ENCODE measurements at regions not wholly inside any gene's neighbourhood (a gene's known extent, or its start where the extent isn't known, plus 50 kb on each side); places are given as distances from the start of the nearest gene placed in this dataset.

DNA sequence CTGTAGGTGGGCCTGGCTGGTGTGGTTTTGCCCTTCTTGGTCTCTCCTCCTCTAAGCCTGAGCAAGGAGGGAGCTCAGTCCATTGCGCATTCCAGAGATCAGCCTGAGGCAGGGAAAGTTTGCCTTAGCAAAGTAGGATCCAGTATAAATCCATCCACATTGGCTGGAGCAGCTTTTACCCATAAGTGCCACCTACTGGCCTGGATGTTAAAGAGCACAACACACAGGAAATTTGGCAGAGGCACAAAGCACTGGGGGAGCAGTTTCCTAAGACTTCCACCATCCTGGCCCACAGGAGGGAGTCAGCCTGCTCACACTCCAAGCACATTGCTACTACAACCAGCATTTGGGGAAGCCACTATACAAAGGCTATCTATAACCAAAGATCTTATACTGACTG, 1124.2 kb downstream of the SLITRK1 start:
- ChIA-PET POLR2A (no interaction called here), CTCF (interaction anchor here (1.1 kb wide), 1 partner anchor 277 kb away, joined by 3 read pairs; no protein-coding TSS in a partner anchor), SMC1A (ENCODE audit: uncharacterized antibody, unreplicated experiment) (no interaction called here), RAD21 (ENCODE audit: unreplicated experiment) (no interaction called here)
- intact Hi-C loops (cut with micrococcal nuclease; ENCODE audit: unreplicated experiment) (no loop called here), in situ Hi-C loops (cut with MboI) (no loop called here)
- Histone ChIP-seq H3K9me3 (replicated peaks; ENCODE audit: control insufficient read depth, insufficient read depth, low read length) (no peaks in the 10 kb centered on the region), H3K79me2 (ENCODE audit: control insufficient read depth, insufficient read depth, low read length) (no peaks in the 10 kb centered on the region), H3K36me3 (ENCODE audit: control insufficient read depth in 2 of 2, insufficient read depth in 2 of 2, low read length in 1 of 2) (no peaks in the 10 kb centered on the region), H2AFZ (ENCODE audit: control insufficient read depth, low read depth, low read length) (no peak overlapping the region), H3K4me3 (no peak overlapping the region), H3K27me3 (replicated peaks in 1 of 2; ENCODE audit: control insufficient read depth in 2 of 2, insufficient read depth in 2 of 2, low read length in 1 of 2) (no peaks in the 10 kb centered on the region), H3K4me1 (ENCODE audit: control insufficient read depth, insufficient read depth, low read length) (no peaks in the 10 kb centered on the region), H3K27ac (ENCODE audit: control insufficient read depth, insufficient read depth) (no peak overlapping the region), H3K4me2 (ENCODE audit: control insufficient read depth, insufficient read depth) (no peak overlapping the region), H4K20me1 (ENCODE audit: control insufficient read depth, insufficient read depth) (no peaks in the 10 kb centered on the region), H3K9ac (ENCODE audit: control insufficient read depth, insufficient read depth, low read length) (no peak overlapping the region)
- no peak for DNase-seq (ENCODE audit: low read depth, low spot score)
- TF ChIP-seq, protein P1, sequence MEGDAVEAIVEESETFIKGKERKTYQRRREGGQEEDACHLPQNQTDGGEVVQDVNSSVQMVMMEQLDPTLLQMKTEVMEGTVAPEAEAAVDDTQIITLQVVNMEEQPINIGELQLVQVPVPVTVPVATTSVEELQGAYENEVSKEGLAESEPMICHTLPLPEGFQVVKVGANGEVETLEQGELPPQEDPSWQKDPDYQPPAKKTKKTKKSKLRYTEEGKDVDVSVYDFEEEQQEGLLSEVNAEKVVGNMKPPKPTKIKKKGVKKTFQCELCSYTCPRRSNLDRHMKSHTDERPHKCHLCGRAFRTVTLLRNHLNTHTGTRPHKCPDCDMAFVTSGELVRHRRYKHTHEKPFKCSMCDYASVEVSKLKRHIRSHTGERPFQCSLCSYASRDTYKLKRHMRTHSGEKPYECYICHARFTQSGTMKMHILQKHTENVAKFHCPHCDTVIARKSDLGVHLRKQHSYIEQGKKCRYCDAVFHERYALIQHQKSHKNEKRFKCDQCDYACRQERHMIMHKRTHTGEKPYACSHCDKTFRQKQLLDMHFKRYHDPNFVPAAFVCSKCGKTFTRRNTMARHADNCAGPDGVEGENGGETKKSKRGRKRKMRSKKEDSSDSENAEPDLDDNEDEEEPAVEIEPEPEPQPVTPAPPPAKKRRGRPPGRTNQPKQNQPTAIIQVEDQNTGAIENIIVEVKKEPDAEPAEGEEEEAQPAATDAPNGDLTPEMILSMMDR (IDR thresholded peaks at IDR 0.05 in 2 of 3, conservative IDR thresholded peaks at IDR 0.05 in 1 of 3; ENCODE audit: control insufficient read depth in 2 of 3, extremely low read depth in 1 of 3, insufficient read depth in 1 of 3, low read depth in 3 of 3, low read length in 3 of 3): peak in 2 of 3 experiments; percentile 47 to 51; a peak in 3 of 6 replicates
- TF ChIP-seq SMC3 (IDR thresholded peaks at IDR 0.05; ENCODE audit: borderline replicate concordance, low read length): peak; percentile 23; the same call in 1 of the 2 replicates
- TF ChIP-seq GABPA (IDR thresholded peaks at IDR 0.05; ENCODE audit: low read depth): no peak
- no peak for FAIRE-seq
- no TSS peak for BruUV-seq (replicated peaks)
- 22% methylated on average over 1 of the region's 1 CpG for WGBS (ENCODE audit: insufficient coverage, insufficient replicate concordance, low lambda C conversion rate, missing lambda C conversion rate)
- peak; percentile 77 for ATAC-seq

DNA sequence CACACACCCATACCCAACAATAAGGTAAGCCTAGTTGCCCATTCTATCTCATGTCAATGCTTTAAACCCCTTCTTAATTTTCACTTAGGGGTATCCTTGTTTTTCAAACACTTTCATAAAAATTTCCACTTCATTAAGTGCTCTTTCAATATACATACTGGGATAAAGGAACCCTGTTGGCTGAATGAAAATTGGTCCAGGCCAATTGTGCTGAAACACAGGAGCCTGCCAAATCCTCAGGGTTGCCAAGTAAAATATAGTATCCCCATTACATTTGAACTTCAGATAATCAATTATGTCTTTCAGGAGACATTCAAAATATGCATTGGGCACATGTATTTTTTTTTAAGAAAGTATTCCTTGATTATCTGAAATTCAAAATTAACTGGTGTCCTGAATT, 1131.1 kb downstream of the SLITRK1 start:
- FAIRE-seq (no peak), ATAC-seq (no peak), DNase-seq (ENCODE audit: low read depth, low spot score) (no peak)
- no peaks in the 10 kb centered on the region for H3K79me2 ChIP-seq (ENCODE audit: control insufficient read depth, insufficient read depth, low read length)
- CTCF ChIA-PET: interaction anchor here (0.8 to 1.1 kb wide), 2 partner anchors 9 to 11 kb away, joined by 3 read pairs; no protein-coding TSS in a partner anchor
- intact Hi-C loops (cut with micrococcal nuclease; ENCODE audit: unreplicated experiment) (no loop called here), in situ Hi-C loops (cut with MboI) (no loop called here)
- no peaks in the 10 kb centered on the region for H3K4me1 ChIP-seq (ENCODE audit: control insufficient read depth, insufficient read depth, low read length)
- no TSS peak for BruUV-seq (replicated peaks)
- H3K4me3 ChIP-seq: no peak overlapping the region
- SMC1A ChIA-PET (ENCODE audit: uncharacterized antibody, unreplicated experiment): no interaction called here
- H3K9me3 ChIP-seq (replicated peaks; ENCODE audit: control insufficient read depth, insufficient read depth, low read length): no peaks in the 10 kb centered on the region
- no peak overlapping the region for H3K27ac ChIP-seq (ENCODE audit: control insufficient read depth, insufficient read depth)
- RAD21 ChIA-PET (ENCODE audit: unreplicated experiment): no interaction called here
- H3K9ac ChIP-seq (ENCODE audit: control insufficient read depth, insufficient read depth, low read length): no peak overlapping the region
- no peaks in the 10 kb centered on the region for H3K36me3 ChIP-seq (ENCODE audit: control insufficient read depth in 2 of 2, insufficient read depth in 2 of 2, low read length in 1 of 2)
- H3K4me2 ChIP-seq (ENCODE audit: control insufficient read depth, insufficient read depth): no peak overlapping the region
- no peak overlapping the region for H2AFZ ChIP-seq (ENCODE audit: control insufficient read depth, low read depth, low read length)
- POLR2A ChIA-PET: no interaction called here
- no peaks in the 10 kb centered on the region for H3K27me3 ChIP-seq (replicated peaks in 1 of 2; ENCODE audit: control insufficient read depth in 2 of 2, insufficient read depth in 2 of 2, low read length in 1 of 2)
- no peaks in the 10 kb centered on the region for H4K20me1 ChIP-seq (ENCODE audit: control insufficient read depth, insufficient read depth)
- TF ChIP-seq NFXL1 (IDR thresholded peaks at IDR 0.05; ENCODE audit: borderline replicate concordance): no peak
- no peak for TF ChIP-seq STAT3 (IDR thresholded peaks at IDR 0.05; ENCODE audit: low read depth, low read length)
- no peak for TF ChIP-seq IRF4 (IDR thresholded peaks at IDR 0.05; ENCODE audit: low read depth, low read length)
- TF ChIP-seq SMAD5 (IDR thresholded peaks at IDR 0.05; ENCODE audit: low read depth): no peak
- TF ChIP-seq, protein P2, sequence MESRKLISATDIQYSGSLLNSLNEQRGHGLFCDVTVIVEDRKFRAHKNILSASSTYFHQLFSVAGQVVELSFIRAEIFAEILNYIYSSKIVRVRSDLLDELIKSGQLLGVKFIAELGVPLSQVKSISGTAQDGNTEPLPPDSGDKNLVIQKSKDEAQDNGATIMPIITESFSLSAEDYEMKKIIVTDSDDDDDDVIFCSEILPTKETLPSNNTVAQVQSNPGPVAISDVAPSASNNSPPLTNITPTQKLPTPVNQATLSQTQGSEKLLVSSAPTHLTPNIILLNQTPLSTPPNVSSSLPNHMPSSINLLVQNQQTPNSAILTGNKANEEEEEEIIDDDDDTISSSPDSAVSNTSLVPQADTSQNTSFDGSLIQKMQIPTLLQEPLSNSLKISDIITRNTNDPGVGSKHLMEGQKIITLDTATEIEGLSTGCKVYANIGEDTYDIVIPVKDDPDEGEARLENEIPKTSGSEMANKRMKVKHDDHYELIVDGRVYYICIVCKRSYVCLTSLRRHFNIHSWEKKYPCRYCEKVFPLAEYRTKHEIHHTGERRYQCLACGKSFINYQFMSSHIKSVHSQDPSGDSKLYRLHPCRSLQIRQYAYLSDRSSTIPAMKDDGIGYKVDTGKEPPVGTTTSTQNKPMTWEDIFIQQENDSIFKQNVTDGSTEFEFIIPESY (IDR thresholded peaks at IDR 0.05): no peak
- no peak for TF ChIP-seq SIX5 (IDR thresholded peaks at IDR 0.05; ENCODE audit: low read depth, low read length, severe bottlenecking)
- TF ChIP-seq, protein P3, sequence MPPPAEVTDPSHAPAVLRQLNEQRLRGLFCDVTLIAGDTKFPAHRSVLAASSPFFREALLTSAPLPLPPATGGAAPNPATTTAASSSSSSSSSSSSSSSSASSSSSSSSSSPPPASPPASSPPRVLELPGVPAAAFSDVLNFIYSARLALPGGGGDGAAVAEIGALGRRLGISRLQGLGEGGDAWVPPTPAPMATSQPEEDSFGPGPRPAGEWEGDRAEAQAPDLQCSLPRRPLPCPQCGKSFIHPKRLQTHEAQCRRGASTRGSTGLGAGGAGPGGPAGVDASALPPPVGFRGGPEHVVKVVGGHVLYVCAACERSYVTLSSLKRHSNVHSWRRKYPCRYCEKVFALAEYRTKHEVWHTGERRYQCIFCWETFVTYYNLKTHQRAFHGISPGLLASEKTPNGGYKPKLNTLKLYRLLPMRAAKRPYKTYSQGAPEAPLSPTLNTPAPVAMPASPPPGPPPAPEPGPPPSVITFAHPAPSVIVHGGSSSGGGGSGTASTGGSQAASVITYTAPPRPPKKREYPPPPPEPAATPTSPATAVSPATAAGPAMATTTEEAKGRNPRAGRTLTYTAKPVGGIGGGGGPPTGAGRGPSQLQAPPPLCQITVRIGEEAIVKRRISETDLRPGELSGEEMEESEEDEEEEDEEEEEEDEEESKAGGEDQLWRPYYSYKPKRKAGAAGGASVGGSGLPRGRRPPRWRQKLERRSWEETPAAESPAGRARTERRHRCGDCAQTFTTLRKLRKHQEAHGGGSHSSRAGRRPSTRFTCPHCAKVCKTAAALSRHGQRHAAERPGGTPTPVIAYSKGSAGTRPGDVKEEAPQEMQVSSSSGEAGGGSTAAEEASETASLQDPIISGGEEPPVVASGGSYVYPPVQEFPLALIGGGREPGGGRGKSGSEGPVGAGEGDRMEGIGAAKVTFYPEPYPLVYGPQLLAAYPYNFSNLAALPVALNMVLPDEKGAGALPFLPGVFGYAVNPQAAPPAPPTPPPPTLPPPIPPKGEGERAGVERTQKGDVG (CRISPR knock-in tag; IDR thresholded peaks at IDR 0.05): no peak
- no peak for TF ChIP-seq SUPT20H (IDR thresholded peaks at IDR 0.05; ENCODE audit: borderline replicate concordance, control insufficient read depth, low read depth, low read length)
- no peak for TF ChIP-seq WRNIP1 (IDR thresholded peaks at IDR 0.05; ENCODE audit: borderline replicate concordance, low read depth, low read length)

Measured in GM12878 (cell line).